ENCODE measurements at regions not wholly inside any gene's neighbourhood (a gene's known extent, or its start where the extent isn't known, plus 50 kb on each side); places are given as distances from the start of the nearest gene placed in this dataset.

DNA sequence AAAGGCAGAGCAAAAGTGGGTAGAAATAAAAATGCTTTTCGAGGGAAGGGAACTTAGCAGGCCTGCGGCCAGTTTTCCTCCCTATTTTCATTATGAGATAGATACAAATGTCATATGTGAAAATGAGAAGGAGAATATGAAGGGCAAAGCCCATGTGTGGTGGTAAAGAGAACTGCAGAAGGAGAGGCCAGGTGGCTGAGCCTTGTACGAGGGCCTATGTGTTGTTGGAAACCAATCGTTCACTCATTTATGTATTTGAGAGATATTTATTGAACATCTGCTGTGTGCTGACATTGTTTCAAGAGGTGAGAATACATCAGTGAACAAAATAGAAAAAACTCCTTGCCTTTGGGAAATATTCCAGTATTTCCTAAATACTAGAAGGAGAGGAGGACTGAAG is 147.7 kb downstream of the SH3BGRL2 start (continued):
- TF ChIP-seq, protein P1, sequence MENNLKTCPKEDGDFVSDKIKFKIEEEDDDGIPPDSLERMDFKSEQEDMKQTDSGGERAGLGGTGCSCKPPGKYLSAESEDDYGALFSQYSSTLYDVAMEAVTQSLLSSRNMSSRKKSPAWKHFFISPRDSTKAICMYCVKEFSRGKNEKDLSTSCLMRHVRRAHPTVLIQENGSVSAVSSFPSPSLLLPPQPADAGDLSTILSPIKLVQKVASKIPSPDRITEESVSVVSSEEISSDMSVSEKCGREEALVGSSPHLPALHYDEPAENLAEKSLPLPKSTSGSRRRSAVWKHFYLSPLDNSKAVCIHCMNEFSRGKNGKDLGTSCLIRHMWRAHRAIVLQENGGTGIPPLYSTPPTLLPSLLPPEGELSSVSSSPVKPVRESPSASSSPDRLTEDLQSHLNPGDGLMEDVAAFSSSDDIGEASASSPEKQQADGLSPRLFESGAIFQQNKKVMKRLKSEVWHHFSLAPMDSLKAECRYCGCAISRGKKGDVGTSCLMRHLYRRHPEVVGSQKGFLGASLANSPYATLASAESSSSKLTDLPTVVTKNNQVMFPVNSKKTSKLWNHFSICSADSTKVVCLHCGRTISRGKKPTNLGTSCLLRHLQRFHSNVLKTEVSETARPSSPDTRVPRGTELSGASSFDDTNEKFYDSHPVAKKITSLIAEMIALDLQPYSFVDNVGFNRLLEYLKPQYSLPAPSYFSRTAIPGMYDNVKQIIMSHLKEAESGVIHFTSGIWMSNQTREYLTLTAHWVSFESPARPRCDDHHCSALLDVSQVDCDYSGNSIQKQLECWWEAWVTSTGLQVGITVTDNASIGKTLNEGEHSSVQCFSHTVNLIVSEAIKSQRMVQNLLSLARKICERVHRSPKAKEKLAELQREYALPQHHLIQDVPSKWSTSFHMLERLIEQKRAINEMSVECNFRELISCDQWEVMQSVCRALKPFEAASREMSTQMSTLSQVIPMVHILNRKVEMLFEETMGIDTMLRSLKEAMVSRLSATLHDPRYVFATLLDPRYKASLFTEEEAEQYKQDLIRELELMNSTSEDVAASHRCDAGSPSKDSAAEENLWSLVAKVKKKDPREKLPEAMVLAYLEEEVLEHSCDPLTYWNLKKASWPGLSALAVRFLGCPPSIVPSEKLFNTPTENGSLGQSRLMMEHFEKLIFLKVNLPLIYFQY (CRISPR knock-in tag; IDR thresholded peaks at IDR 0.05; ENCODE audit: borderline replicate concordance): no peak
- TF ChIP-seq ZNF225 (CRISPR knock-in tag; IDR thresholded peaks at IDR 0.05): no peak

DNA sequence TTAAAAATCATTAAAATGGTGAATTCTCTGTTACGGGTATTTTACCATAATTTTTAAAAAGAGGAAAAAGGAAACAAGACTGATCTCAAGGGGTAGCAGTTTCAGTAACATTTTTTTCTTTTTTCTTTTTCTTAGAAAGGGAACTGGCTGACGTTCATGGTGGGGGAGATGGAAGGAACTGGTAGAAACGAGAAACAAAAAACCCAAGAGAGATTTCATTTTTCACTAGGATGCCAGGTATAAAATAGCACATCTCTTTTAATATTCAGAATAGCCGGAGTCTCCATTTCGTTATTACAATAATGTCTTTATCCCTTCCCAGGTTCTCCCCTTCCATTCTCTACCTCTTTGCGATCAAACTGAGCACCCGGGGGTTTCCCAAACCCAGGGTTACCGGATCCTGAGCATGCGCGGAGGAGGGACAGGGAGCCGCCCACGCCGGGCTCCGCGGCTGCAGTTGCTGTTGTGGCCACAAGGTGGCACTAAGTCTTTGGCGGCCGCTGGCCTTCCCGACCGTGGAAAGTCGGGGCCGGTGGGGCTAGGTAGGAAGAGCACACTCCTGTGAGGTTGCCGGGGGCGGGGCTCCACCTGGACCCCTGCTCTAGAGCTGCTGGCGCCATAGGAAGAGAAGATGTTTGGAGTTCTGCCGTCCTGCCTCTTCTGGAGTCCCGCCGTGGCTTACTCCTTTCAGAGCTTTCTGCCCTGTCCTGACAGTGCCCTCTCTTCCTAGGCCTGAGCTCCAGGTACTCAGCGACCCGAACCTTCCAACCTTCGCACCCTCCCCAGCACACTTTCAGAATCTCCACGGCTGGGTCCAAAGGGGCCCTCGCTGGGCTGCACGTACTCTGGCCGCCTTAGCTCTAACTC is 146.8 kb downstream of the SH3BGRL2 start:
- Histone ChIP-seq H3K9me3 (ENCODE audit: low read length) (no peaks in the 10 kb centered on the region), H3K79me2 (ENCODE audit: insufficient read depth, low read length) (no peaks in the 10 kb centered on the region), H4K20me1 (ENCODE audit: insufficient read depth, low read length) (no peaks in the 10 kb centered on the region), H2AFZ (ENCODE audit: low read length) (peak overlapping the region; percentile 59), H3K4me2 (ENCODE audit: low read depth, low read length) (peak overlapping the region; percentile 86), H3K4me1 (ENCODE audit: insufficient read depth, low read length) (peaks cover 18% of the 10 kb centered on the region), H3K4me3 (replicated peaks in 1 of 3; ENCODE audit: insufficient read depth in 1 of 3, low read depth in 2 of 3, low read length in 3 of 3) (peak overlapping the region; percentile 41 to 75 (median 48)), H3K27ac (ENCODE audit: extremely low read length, insufficient read depth, low read length) (no peak overlapping the region), H3K36me3 (replicated peaks in 1 of 2; ENCODE audit: control insufficient read depth in 1 of 2, insufficient read depth in 2 of 2, low read length in 2 of 2) (no peaks in the 10 kb centered on the region), H3K9ac (ENCODE audit: insufficient read depth, low read depth, low read length) (peak overlapping the region; percentile 34), H3K27me3 (ENCODE audit: control insufficient read depth in 1 of 2, insufficient read depth in 2 of 2, low read length in 2 of 2) (peaks cover 0 to 16% of the 10 kb centered on the region in 2 experiments; a peak in 1 of 5 replicates)
- BruUV-seq (replicated peaks): no TSS peak
- WGBS (ENCODE audit: low lambda C conversion rate): 2% methylated on average over 29 of the region's 34 CpGs
- in situ Hi-C loops (cut with HindIII; ENCODE audit: extremely low pct_ligation_motif_present, low pct_unique_long_range_greater_than_20kb) (no loop called here), intact Hi-C loops (cut with micrococcal nuclease; ENCODE audit: unreplicated experiment) (loop anchor here (1.0 kb wide), 3 partner anchors 36 to 316 kb away; no protein-coding TSS in a partner anchor)
- ATAC-seq: peak; percentile 94
- DNase-seq (ENCODE audit: low spot score): peak; percentile 43
- POLR2A ChIA-PET: no interaction called here
- peak; percentile 56 for FAIRE-seq
- CTCF ChIA-PET (ENCODE audit: low intra/inter-chr PET ratio, low total read pairs): interaction anchor here (2.1 to 2.4 kb wide), 2 partner anchors 36 to 90 kb away, joined by 20 to 28 read pairs; no protein-coding TSS in a partner anchor
- TF ChIP-seq SAFB2 (CRISPR knock-in tag; IDR thresholded peaks at IDR 0.05; ENCODE audit: borderline replicate concordance, low read depth) (no peak), RXRA (CRISPR knock-in tag; IDR thresholded peaks at IDR 0.05) (0 out of 2 replicates have a peak, but pooled peaks have one; percentile 16), JARID2 (CRISPR knock-in tag; IDR thresholded peaks at IDR 0.05; ENCODE audit: insufficient replicate concordance) (no peak), NRL (CRISPR knock-in tag; IDR thresholded peaks at IDR 0.05; ENCODE audit: borderline replicate concordance) (peak; percentile 27; the same call in 1 of the 2 replicates), ZNF83 (CRISPR knock-in tag; IDR thresholded peaks at IDR 0.05; ENCODE audit: borderline replicate concordance) (no peak), ZIK1 (CRISPR knock-in tag; IDR thresholded peaks at IDR 0.05; ENCODE audit: borderline replicate concordance, low read depth) (0 out of 2 replicates have a peak, but pooled peaks have one; percentile 42), XBP1 (CRISPR knock-in tag; IDR thresholded peaks at IDR 0.05) (0 out of 2 replicates have a peak, but pooled peaks have one; percentile 26), NAIF1 (CRISPR knock-in tag; IDR thresholded peaks at IDR 0.05; ENCODE audit: borderline replicate concordance) (no peak), ZNF850 (CRISPR knock-in tag; conservative IDR thresholded peaks at IDR 0.05) (no peak)
- TF ChIP-seq, protein P2, sequence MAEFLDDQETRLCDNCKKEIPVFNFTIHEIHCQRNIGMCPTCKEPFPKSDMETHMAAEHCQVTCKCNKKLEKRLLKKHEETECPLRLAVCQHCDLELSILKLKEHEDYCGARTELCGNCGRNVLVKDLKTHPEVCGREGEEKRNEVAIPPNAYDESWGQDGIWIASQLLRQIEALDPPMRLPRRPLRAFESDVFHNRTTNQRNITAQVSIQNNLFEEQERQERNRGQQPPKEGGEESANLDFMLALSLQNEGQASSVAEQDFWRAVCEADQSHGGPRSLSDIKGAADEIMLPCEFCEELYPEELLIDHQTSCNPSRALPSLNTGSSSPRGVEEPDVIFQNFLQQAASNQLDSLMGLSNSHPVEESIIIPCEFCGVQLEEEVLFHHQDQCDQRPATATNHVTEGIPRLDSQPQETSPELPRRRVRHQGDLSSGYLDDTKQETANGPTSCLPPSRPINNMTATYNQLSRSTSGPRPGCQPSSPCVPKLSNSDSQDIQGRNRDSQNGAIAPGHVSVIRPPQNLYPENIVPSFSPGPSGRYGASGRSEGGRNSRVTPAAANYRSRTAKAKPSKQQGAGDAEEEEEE (CRISPR knock-in tag; IDR thresholded peaks at IDR 0.05; ENCODE audit: borderline replicate concordance): 0 out of 2 replicates have a peak, but pooled peaks have one; percentile 35
- TF ChIP-seq, protein P3, sequence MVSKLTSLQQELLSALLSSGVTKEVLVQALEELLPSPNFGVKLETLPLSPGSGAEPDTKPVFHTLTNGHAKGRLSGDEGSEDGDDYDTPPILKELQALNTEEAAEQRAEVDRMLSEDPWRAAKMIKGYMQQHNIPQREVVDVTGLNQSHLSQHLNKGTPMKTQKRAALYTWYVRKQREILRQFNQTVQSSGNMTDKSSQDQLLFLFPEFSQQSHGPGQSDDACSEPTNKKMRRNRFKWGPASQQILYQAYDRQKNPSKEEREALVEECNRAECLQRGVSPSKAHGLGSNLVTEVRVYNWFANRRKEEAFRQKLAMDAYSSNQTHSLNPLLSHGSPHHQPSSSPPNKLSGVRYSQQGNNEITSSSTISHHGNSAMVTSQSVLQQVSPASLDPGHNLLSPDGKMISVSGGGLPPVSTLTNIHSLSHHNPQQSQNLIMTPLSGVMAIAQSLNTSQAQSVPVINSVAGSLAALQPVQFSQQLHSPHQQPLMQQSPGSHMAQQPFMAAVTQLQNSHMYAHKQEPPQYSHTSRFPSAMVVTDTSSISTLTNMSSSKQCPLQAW (CRISPR knock-in tag; IDR thresholded peaks at IDR 0.05): peak; percentile 29; the same call in 1 of the 2 replicates

Data from HepG2 (cell line).